Activated B cell treated with CpG ODN at 0.5 μM for 24 hours (primary cell): ENCODE measurements at regions not wholly inside any gene's neighbourhood (a gene's known extent, or its start where the extent isn't known, plus 50 kb on each side); places are given as distances from the start of the nearest gene placed in this dataset.

ENCODE experiments used
- ATAC-seq: fragments of 200-7000 bp; cut with Tn5 transposase; one replicate; pipeline ENCODE4 v1.10.0; 2021; ENCODE audit warnings: low read depth, mild to moderate bottlenecking, moderate library complexity
- CTCF ChIA-PET: fragments of 350-600 bp; sonication (Branson Sonifier 250); formaldehyde crosslinking; loops from one replicate; lab custom pipeline; 2021; ENCODE audit warnings: antibody characterized with exemption; lab: Charles Lee
- POLR2A ChIA-PET: fragments of 350-600 bp; sonication (Branson Sonifier 250); formaldehyde crosslinking; loops from one replicate; lab custom pipeline; 2021; ENCODE audit warnings: antibody characterized with exemption; lab: Charles Lee
- DNase-seq: peaks from one replicate; pipeline ENCODE4 v3.0.0; 2022
- H3K27ac Mint-ChIP-seq: one replicate; pipeline ENCODE4 v1.8.0; 2020; ENCODE audit warnings: mixed read lengths
- H3K27me3 Mint-ChIP-seq: one replicate; pipeline ENCODE4 v1.8.0; 2021; ENCODE audit warnings: mixed read lengths
- H3K36me3 Mint-ChIP-seq: one replicate; pipeline ENCODE4 v1.8.0; 2021; ENCODE audit warnings: low read depth, mixed read lengths
- H3K4me1 Mint-ChIP-seq: one replicate; pipeline ENCODE4 v1.8.0; 2021; ENCODE audit warnings: mixed read lengths
- H3K4me3 Mint-ChIP-seq: one replicate; pipeline ENCODE4 v1.8.0; 2020; ENCODE audit warnings: mild to moderate bottlenecking, mixed read lengths
- H3K9me3 Mint-ChIP-seq: one replicate; pipeline ENCODE4 v1.8.0; 2020; ENCODE audit warnings: mixed read lengths
- CTCF ChIP-seq: fragments of 200-600 bp; IDR thresholded peaks from one replicate; pipeline ENCODE4 v1.8.0; 2022; ENCODE audit warnings: antibody characterized with exemption, mild to moderate bottlenecking
- intact Hi-C: fragments of 100-400 bp; cut with micrococcal nuclease; formaldehyde crosslinking; loops from one replicate; pipeline ENCODE4 v1.15.1; 2024

GRCh38 chr11:76257074-76257719 is 50.9 kb upstream of the WNT11 start:
- intact Hi-C loops: no loop called here
- ChIA-PET POLR2A (no interaction called here), CTCF (interaction anchor here (1.2 kb wide), 1 partner anchor 48 kb away, joined by 3 read pairs; no protein-coding TSS in a partner anchor)
- ATAC-seq (no peak), DNase-seq (no peak)
- Mint-ChIP-seq H3K9me3 (no peaks in the 10 kb centered on the region), H3K27me3 (peaks cover 13% of the 10 kb centered on the region), H3K4me1 (no peaks in the 10 kb centered on the region), H3K36me3 (no peaks in the 10 kb centered on the region), H3K27ac (no peak overlapping the region), H3K4me3 (no peak overlapping the region)
- TF ChIP-seq CTCF: no peak

DNA sequence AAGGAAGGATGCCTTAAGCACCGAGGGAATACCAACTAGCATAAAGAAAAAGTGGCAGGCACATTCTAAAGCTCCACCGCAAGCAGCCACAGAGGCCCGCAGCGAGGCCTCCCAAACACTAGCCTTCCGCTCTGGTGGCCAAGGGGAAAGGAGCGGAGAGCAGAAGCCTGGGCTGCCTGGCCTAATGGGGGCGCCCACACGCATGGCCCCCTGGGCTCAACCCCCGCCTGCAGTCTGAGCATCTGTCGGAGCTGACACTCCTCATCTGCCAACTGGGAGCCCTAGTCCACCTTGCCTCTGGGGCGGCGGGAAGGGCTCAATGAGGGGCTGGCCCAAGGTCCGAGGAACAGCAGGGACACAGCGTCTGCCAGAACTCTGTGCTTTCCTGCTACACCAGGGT is 50.1 kb upstream of the WNT11 start:
- ATAC-seq (no peak), DNase-seq (no peak)
- TF ChIP-seq CTCF: no peak
- ChIA-PET CTCF (interaction anchor here (1.2 kb wide), 1 partner anchor 48 kb away, joined by 3 read pairs; no protein-coding TSS in a partner anchor), POLR2A (no interaction called here)
- intact Hi-C loops: no loop called here
- Mint-ChIP-seq H3K36me3 (no peaks in the 10 kb centered on the region), H3K4me1 (no peaks in the 10 kb centered on the region), H3K27me3 (peaks cover 18% of the 10 kb centered on the region), H3K4me3 (no peak overlapping the region), H3K9me3 (peaks cover 4% of the 10 kb centered on the region), H3K27ac (no peak overlapping the region)
